Brain microvascular endothelial cell (primary cell): ENCODE measurements at regions not wholly inside any gene's neighbourhood (a gene's known extent, or its start where the extent isn't known, plus 50 kb on each side); places are given as distances from the start of the nearest gene placed in this dataset.
"Not testable (repeated sequence)": the region's sequence is repeated elsewhere in the genome, so short reads cannot be mapped to it uniquely, and the experiment has no call there.

Experiments used
- DNase-seq: peaks from one replicate; pipeline ENCODE4 v3.0.0-alpha.2; 2020
- H3K27ac ChIP-seq: fragments of 250-450 bp; sonication (Bioruptor Pico); 2 replicates; pipeline ENCODE4 v1.5.1; 2020; ENCODE audit warnings: mild to moderate bottlenecking, moderate library complexity
- H3K27me3 ChIP-seq: fragments of 250-450 bp; sonication (Bioruptor Pico); replicated peaks from 2 replicates; pipeline ENCODE4 v1.5.1; 2020; ENCODE audit warnings: mild to moderate bottlenecking
- H3K36me3 ChIP-seq: fragments of 250-450 bp; sonication (Bioruptor Pico); replicated peaks from 2 replicates; pipeline ENCODE4 v1.5.1; 2020; ENCODE audit warnings: mild to moderate bottlenecking
- H3K4me3 ChIP-seq: 2 replicates; pipeline ENCODE4 v1.5.1; 2011; ENCODE audit warnings: low read depth, mild to moderate bottlenecking, control low read depth, low read length, moderate library complexity
- in situ Hi-C: cut with HindIII; loops from 2 replicates; pipeline ENCODE4 v1.10.0; 2017; ENCODE audit warnings: low sequenced_read_pairs, low pct_ligation_motif_present
- TF ChIP-seq, protein P1 (sequence below): IDR thresholded peaks from 2 replicates; pipeline ENCODE4 v1.5.1; 2011; ENCODE audit warnings: low read depth, mild to moderate bottlenecking, moderate library complexity, low read length, control low read depth, inconsistent platforms; ENCODE audit errors: missing control alignments

DNA sequence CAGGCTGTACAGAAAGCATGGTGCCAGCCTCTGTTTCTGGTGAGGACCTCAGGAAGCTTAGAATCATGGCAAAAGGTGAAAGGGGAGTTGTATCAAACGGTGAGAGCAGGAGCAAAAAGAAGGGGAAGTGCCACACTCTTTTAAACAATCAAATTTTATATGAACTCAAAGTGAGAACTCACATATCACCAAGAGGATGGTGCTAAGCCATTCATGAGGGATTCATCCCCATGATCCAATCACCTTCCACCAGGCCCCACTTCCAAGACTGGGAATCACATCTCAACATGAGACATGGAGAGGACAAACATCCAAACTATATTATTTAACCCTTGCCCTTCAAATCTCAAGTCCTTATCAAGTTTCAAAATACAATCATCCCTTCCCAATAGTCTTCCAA lies 836.7 kb downstream of the SLITRK5 start:
- TF ChIP-seq, protein P1, sequence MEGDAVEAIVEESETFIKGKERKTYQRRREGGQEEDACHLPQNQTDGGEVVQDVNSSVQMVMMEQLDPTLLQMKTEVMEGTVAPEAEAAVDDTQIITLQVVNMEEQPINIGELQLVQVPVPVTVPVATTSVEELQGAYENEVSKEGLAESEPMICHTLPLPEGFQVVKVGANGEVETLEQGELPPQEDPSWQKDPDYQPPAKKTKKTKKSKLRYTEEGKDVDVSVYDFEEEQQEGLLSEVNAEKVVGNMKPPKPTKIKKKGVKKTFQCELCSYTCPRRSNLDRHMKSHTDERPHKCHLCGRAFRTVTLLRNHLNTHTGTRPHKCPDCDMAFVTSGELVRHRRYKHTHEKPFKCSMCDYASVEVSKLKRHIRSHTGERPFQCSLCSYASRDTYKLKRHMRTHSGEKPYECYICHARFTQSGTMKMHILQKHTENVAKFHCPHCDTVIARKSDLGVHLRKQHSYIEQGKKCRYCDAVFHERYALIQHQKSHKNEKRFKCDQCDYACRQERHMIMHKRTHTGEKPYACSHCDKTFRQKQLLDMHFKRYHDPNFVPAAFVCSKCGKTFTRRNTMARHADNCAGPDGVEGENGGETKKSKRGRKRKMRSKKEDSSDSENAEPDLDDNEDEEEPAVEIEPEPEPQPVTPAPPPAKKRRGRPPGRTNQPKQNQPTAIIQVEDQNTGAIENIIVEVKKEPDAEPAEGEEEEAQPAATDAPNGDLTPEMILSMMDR = no peak
- Histone ChIP-seq H3K27me3 (no peaks in the 10 kb centered on the region), H3K4me3 (no peak overlapping the region), H3K27ac (no peak overlapping the region), H3K36me3 (no peaks in the 10 kb centered on the region)
- in situ Hi-C loops = no loop called here
- DNase-seq = no peak

GRCh38 chr13:88512993-88513392 lies 841.8 kb downstream of the SLITRK5 start:
- H3K27me3 ChIP-seq, in situ Hi-C loops, H3K27ac ChIP-seq, H3K4me3 ChIP-seq, DNase-seq, H3K36me3 ChIP-seq: not testable (repeated sequence)

DNA sequence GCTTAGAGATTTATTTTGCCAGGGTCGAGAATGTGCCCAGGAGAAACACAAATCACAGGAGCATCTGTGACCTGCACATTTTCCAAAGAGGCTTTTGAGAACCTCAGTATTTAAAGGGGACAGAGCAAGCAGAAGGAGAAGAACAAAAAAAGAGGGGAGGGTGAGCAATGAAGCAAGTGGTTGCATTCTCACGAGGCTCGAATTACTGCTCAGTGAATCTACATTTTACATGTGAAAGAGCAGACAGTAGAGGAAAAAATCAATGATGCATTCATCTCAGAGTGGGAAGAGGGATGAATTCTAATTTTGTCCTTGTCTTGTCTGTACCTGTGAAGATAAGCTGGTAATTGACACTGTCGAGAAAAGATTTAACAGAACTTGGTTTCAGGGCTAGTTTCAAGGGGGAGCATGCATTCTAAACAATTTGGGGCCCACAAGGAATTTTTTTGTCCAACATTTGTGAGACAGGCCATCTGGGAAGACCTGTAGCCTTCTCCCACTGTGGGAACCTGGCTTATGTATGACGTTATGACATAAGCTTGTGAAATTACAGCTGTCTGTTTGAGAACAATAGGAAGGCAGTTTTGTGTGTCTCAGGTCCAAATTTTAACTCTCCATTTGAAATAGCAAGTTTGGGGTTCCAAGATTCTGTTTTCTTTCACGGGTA lies 855.1 kb downstream of the SLITRK5 start:
- in situ Hi-C loops = no loop called here
- H3K4me3 ChIP-seq = no peak overlapping the region
- no peaks in the 10 kb centered on the region for H3K27me3 ChIP-seq
- H3K36me3 ChIP-seq = no peaks in the 10 kb centered on the region
- no peak overlapping the region for H3K27ac ChIP-seq
- TF ChIP-seq, protein P1 = no peak
- DNase-seq = no peak

- in situ Hi-C loops = no loop called here
- DNase-seq = no peak
- Histone ChIP-seq H3K4me3 (no peak overlapping the region), H3K27me3 (no peaks in the 10 kb centered on the region), H3K27ac (no peak overlapping the region), H3K36me3 (no peaks in the 10 kb centered on the region)
- TF ChIP-seq, protein P1 = no peak
Observed at GRCh38 chr13:88526853-88527215, 855.7 kb downstream of the SLITRK5 start.

GRCh38 chr13:88541994-88542393 lies 870.8 kb downstream of the SLITRK5 start:
- Histone ChIP-seq H3K27me3 (no peaks in the 10 kb centered on the region), H3K4me3 (no peak overlapping the region), H3K36me3 (no peaks in the 10 kb centered on the region), H3K27ac (no peak overlapping the region)
- no peak for DNase-seq
- in situ Hi-C loops = no loop called here
- TF ChIP-seq, protein P1 = no peak

DNA sequence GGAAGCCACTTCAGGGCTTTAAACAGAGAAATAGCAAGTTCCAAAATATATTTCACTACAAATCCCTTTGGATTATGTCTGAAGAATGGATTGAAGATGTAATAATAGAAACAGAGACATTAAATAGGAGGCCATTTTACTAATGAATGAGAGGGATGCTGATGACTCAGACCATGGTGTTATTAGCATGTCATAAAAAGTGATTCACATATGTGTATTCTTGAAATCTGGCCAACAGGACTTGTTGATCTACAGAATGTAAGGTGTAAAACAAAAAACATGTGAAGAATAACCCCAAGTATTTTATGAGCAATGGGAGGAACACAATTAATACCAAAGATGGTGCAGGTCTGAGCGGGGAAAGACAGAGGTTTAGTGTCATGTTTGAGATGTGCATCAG lies 873.7 kb downstream of the SLITRK5 start:
- Histone ChIP-seq H3K27me3 (no peaks in the 10 kb centered on the region), H3K36me3 (no peaks in the 10 kb centered on the region), H3K27ac (no peak overlapping the region), H3K4me3 (no peak overlapping the region)
- in situ Hi-C loops = no loop called here
- TF ChIP-seq, protein P1 = no peak
- DNase-seq = no peak
